ENCODE measurements at regions not wholly inside any gene's neighbourhood (a gene's known extent, or its start where the extent isn't known, plus 50 kb on each side); places are given as distances from the start of the nearest gene placed in this dataset.

GRCh38 chr5:166062719-166063118 lies 2228.7 kb upstream of the WWC1 start:
- Mint-ChIP-seq H3K36me3 (no peaks in the 10 kb centered on the region), H3K4me1 (no peaks in the 10 kb centered on the region), H3K4me3 (no peak overlapping the region), H3K9me3 (no peaks in the 10 kb centered on the region), H3K27ac (no peak overlapping the region), H3K27me3 (no peaks in the 10 kb centered on the region)

GRCh38 chr5:166063261-166063660 lies 2228.2 kb upstream of the WWC1 start:
- H3K4me1 Mint-ChIP-seq = no peaks in the 10 kb centered on the region
- no peaks in the 10 kb centered on the region for H3K36me3 Mint-ChIP-seq
- H3K9me3 Mint-ChIP-seq = no peaks in the 10 kb centered on the region
- H3K27me3 Mint-ChIP-seq = no peaks in the 10 kb centered on the region
- H3K4me3 Mint-ChIP-seq = no peak overlapping the region
- no peak overlapping the region for H3K27ac Mint-ChIP-seq

DNA sequence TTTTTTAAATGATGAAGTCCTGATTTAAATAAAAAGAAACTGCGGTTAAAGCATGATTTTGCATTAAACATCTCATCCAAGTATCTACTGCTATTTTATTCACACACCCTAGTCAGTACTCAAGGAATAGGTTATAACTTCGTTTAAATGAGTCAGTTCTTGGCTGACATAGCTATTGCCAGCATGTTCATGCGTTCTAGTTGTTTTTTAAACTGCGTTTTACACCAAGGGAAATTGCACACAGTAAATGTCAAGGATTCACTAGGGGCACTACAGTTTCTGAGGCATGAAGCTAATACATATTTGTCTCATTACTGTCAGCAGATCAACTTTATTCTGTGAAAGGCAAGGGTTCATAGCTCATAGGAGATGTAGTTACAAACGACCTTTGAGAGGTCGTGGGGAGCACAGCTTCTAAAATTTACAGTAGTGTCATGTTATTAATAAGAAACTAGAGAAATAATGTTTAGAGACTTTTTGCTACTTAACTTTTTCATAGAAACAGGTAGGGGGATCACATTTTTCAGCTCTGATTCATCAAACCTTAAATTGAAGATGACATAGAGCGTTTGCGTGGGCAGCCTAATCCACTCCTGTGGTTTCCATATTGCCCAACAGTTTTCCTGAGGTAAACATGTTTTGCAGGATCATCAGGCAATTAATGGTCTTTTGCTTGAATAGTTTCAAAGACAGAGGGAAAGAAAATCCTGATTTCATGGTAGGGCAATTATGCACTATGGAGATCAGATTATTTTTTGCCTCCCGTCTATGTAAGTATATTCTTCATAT lies 2222.7 kb upstream of the WWC1 start:
- Mint-ChIP-seq H3K4me3 (no peak overlapping the region), H3K4me1 (no peaks in the 10 kb centered on the region), H3K36me3 (no peaks in the 10 kb centered on the region), H3K27ac (no peak overlapping the region), H3K9me3 (peaks cover 11% of the 10 kb centered on the region), H3K27me3 (no peaks in the 10 kb centered on the region)

DNA sequence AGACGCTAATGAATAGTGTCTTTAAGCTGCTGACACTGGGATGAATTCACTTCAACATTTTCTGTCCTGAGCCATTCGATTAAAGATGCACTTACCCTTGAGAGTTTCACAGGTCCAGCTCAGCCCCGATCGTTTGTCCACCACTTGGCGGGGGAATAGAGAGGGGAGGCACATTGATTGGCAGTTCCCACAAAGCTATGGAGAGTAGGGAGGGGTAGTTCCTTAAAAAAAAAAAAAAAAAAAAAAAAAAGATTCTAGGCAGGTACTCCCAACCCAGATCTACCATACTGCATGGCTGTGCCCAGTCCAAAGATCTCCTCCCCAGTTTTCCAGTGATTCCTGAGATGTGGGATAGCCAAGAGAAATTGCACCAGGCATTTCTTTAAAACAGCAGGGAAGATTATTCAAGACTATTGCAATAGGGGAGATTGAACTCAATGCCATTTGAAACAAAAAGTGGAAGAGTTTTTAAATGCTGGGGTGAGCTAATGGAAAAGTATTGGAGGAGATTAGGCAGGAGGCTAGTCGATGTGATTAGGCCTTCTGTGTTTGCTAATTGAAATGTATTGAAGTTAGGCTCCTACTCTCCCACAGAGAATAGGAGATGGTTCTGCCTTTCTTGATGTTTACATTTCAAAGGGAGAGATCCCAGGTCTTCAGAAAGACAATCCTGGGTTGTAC lies 2217.4 kb upstream of the WWC1 start:
- Mint-ChIP-seq H3K4me1 (no peaks in the 10 kb centered on the region), H3K9me3 (peaks cover 11% of the 10 kb centered on the region), H3K36me3 (no peaks in the 10 kb centered on the region), H3K27me3 (no peaks in the 10 kb centered on the region), H3K4me3 (no peak overlapping the region), H3K27ac (no peak overlapping the region)

- Mint-ChIP-seq H3K27ac (no peak overlapping the region), H3K36me3 (no peaks in the 10 kb centered on the region), H3K4me3 (no peak overlapping the region), H3K27me3 (no peaks in the 10 kb centered on the region), H3K9me3 (peaks cover 11% of the 10 kb centered on the region), H3K4me1 (no peaks in the 10 kb centered on the region)
Measured at GRCh38 chr5:166074582-166075481, 2216.6 kb upstream of the WWC1 start.

GRCh38 chr5:166083183-166083959 lies 2208.1 kb upstream of the WWC1 start:
- Mint-ChIP-seq H3K27me3 (no peaks in the 10 kb centered on the region), H3K36me3 (no peaks in the 10 kb centered on the region), H3K4me3 (no peak overlapping the region), H3K9me3 (peaks cover 18% of the 10 kb centered on the region), H3K27ac (no peak overlapping the region), H3K4me1 (no peaks in the 10 kb centered on the region)

- Mint-ChIP-seq H3K9me3 (peaks cover 18% of the 10 kb centered on the region), H3K27me3 (no peaks in the 10 kb centered on the region), H3K36me3 (no peaks in the 10 kb centered on the region), H3K4me1 (no peaks in the 10 kb centered on the region), H3K4me3 (no peak overlapping the region), H3K27ac (no peak overlapping the region)
Measured at GRCh38 chr5:166086568-166086967, 2204.9 kb upstream of the WWC1 start.

DNA sequence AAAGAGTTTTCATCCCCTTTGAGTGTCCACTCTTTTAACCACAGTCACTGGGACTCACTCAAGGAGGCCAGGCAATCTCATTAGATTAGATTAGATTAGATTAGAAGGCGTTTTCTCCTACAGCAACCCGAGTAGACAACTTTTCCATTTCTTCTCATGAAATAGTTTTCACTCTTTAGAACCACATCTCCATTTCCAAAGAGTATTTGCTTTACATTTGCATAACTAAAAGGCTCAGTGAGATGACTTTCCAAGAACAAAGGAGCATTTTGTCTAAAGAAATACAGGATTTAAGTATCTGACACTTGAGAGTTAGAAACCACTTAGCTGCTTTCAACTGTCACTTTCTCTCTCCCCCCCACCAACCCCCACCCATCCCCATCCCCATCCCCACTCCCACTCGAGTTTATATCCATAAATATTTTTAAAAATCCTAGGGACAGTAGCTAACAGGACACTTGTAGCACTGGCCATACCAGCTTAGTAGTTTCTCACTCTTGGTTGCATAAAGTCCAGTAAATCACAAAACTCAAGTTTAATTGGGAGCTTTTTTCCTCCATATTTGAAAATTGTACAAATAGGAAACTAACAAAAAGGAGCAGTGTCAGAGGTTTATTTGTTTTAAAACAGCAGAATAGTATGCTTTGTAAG lies 2202.9 kb upstream of the WWC1 start:
- H3K27me3 Mint-ChIP-seq = no peaks in the 10 kb centered on the region
- H3K27ac Mint-ChIP-seq = no peak overlapping the region
- H3K4me1 Mint-ChIP-seq = no peaks in the 10 kb centered on the region
- no peak overlapping the region for H3K4me3 Mint-ChIP-seq
- H3K36me3 Mint-ChIP-seq = no peaks in the 10 kb centered on the region
- H3K9me3 Mint-ChIP-seq = peaks cover 21% of the 10 kb centered on the region

DNA sequence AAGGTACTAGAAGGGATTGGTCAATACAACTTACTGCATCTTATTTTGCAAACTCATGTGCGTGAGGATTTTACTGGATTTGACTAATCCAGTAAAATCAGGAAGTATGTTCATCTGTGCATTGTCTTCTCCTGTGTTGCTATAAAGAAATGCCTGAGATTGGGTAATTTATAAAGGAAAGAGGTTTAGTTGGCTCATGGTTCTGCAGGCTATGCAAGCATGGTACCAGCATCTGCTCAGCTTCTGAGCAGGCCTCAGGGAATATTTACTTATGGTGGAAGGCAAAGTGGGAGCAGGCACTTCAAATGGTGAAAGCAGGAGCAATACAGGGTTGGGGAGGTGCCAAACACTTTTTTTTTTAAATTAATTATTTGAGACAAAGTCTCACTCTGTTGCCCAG lies 2199.5 kb upstream of the WWC1 start:
- Mint-ChIP-seq H3K4me3 (no peak overlapping the region), H3K27ac (no peak overlapping the region), H3K36me3 (no peaks in the 10 kb centered on the region), H3K4me1 (no peaks in the 10 kb centered on the region), H3K27me3 (no peaks in the 10 kb centered on the region), H3K9me3 (peaks cover 17% of the 10 kb centered on the region)

DNA sequence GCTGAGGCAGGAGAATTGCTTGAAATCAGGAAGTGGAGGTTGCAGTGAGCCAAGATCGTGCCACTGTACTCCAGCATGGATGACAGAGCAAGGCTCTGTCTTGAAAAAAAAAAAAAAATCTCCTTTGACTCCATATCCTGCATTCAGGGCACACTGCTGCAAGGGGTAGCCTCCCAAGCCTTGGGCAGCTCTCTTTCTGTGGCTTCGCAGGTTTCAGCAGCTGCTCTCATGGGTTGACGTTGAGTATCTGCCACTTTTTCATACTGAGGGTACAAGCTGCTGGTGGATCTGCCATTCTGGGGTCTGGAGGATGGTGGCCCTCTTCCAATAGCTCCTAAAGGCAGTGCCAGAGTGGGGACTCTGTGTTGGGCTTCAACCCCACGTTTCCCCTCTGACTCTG lies 2198.1 kb upstream of the WWC1 start:
- no peak overlapping the region for H3K4me3 Mint-ChIP-seq
- H3K27me3 Mint-ChIP-seq = no peaks in the 10 kb centered on the region
- peaks cover 4% of the 10 kb centered on the region for H3K9me3 Mint-ChIP-seq
- no peak overlapping the region for H3K27ac Mint-ChIP-seq
- no peaks in the 10 kb centered on the region for H3K36me3 Mint-ChIP-seq
- H3K4me1 Mint-ChIP-seq = no peaks in the 10 kb centered on the region

GRCh38 chr5:166102947-166103346 lies 2188.5 kb upstream of the WWC1 start:
- no peak overlapping the region for H3K4me3 Mint-ChIP-seq
- no peaks in the 10 kb centered on the region for H3K36me3 Mint-ChIP-seq
- H3K27ac Mint-ChIP-seq = no peak overlapping the region
- no peaks in the 10 kb centered on the region for H3K27me3 Mint-ChIP-seq
- peaks cover 7% of the 10 kb centered on the region for H3K9me3 Mint-ChIP-seq
- H3K4me1 Mint-ChIP-seq = no peaks in the 10 kb centered on the region

- H3K27ac Mint-ChIP-seq = no peak overlapping the region
Measured at GRCh38 chr5:166111021-166111420, 2180.4 kb upstream of the WWC1 start.

GRCh38 chr5:166117072-166118066 lies 2174.1 kb upstream of the WWC1 start:
- H3K27ac Mint-ChIP-seq = no peak overlapping the region
- H3K36me3 Mint-ChIP-seq = no peaks in the 10 kb centered on the region
- peaks cover 15% of the 10 kb centered on the region for H3K9me3 Mint-ChIP-seq
- no peaks in the 10 kb centered on the region for H3K27me3 Mint-ChIP-seq
- H3K4me3 Mint-ChIP-seq = no peak overlapping the region
- no peaks in the 10 kb centered on the region for H3K4me1 Mint-ChIP-seq

More at GRCh38 chr5:166111021-166111420, 2180.4 kb upstream of the WWC1 start:
- Mint-ChIP-seq H3K9me3 (peaks cover 7% of the 10 kb centered on the region), H3K4me3 (no peak overlapping the region), H3K27me3 (no peaks in the 10 kb centered on the region), H3K36me3 (no peaks in the 10 kb centered on the region), H3K4me1 (no peaks in the 10 kb centered on the region)

- no peak overlapping the region for H3K27ac Mint-ChIP-seq
- no peaks in the 10 kb centered on the region for H3K4me1 Mint-ChIP-seq
- no peaks in the 10 kb centered on the region for H3K27me3 Mint-ChIP-seq
- no peak overlapping the region for H3K4me3 Mint-ChIP-seq
- H3K36me3 Mint-ChIP-seq = no peaks in the 10 kb centered on the region
- peaks cover 17% of the 10 kb centered on the region for H3K9me3 Mint-ChIP-seq
Measured at GRCh38 chr5:166119506-166119905, 2171.9 kb upstream of the WWC1 start.
